Gastroesophageal sphincter (tissue), 3 donors: ENCODE measurements at regions not wholly inside any gene's neighbourhood (a gene's known extent, or its start where the extent isn't known, plus 50 kb on each side); places are given as distances from the start of the nearest gene placed in this dataset.

Experiments used
- CTCF ChIP-seq, 4 experiments: fragments of 200-600 bp in 2 of 4; fragments of 450-650 bp in 2 of 4; sonication (generic) in 1 of 4; IDR thresholded peaks; one replicate each; pipeline ENCODE4 v1.5.1; 2017 to 2019; ENCODE audit warnings: antibody characterized with exemption in 4 of 4, mild to moderate bottlenecking in 2 of 4, moderate library complexity in 2 of 4
- EP300 ChIP-seq: sonication (generic); formaldehyde crosslinking; IDR thresholded peaks from one replicate; pipeline ENCODE4 v1.6.1; 2017; ENCODE audit warnings: antibody characterized with exemption, mild to moderate bottlenecking
- POLR2A ChIP-seq, 2 donors: fragments of 450-650 bp; IDR thresholded peaks; one replicate each; pipeline ENCODE4 v1.6.1; 2017; ENCODE audit warnings: antibody characterized with exemption in 2 of 2, mild to moderate bottlenecking in 2 of 2, moderate library complexity in 1 of 2

DNA sequence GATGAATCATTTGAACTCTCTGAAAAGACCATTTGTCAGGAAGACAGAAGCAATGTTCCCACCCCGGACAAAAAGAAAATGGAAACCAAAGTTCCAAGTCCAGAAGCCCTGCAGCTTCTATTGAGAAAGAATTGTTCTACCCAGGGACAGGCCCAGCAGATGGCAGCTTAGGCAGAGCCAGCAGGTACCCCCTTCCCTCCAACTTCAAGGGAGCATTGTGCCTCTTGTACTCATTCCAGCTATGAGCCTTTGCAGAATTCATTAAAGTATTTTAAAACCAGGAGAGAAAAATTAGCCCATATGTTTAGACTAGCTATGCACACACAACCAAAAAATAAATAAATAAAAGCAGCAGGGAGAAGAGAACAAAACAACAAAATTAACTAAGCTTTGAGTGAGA lies 85.2 kb upstream of the KCND3 start:
- no peak for TF ChIP-seq CTCF (IDR thresholded peaks at IDR 0.05)
- no peak for TF ChIP-seq POLR2A (IDR thresholded peaks at IDR 0.05)
- TF ChIP-seq EP300, result no peak
